ENCODE measurements at regions not wholly inside any gene's neighbourhood (a gene's known extent, or its start where the extent isn't known, plus 50 kb on each side); places are given as distances from the start of the nearest gene placed in this dataset.
"Not testable (repeated sequence)": the region's sequence is repeated elsewhere in the genome, so short reads cannot be mapped to it uniquely, and the experiment has no call there.

GRCh38 chr22:15922132-15922531 is 232.3 kb downstream of the POTEH start:
- not testable (repeated sequence) for TF ChIP-seq CTCF (IDR thresholded peaks at IDR 0.05; ENCODE audit: low read depth, low read length); EZH2phosphoT487 (IDR thresholded peaks at IDR 0.05; ENCODE audit: low read depth)

Data from OCI-LY3 (cell line).